GM12872 (cell line): ENCODE measurements at regions not wholly inside any gene's neighbourhood (a gene's known extent, or its start where the extent isn't known, plus 50 kb on each side); places are given as distances from the start of the nearest gene placed in this dataset.

Experiments
- TF ChIP-seq, protein P1 (sequence below): IDR thresholded peaks from 3 replicates; pipeline ENCODE4 v1.5.1; 2011; ENCODE audit warnings: low read depth, mild to moderate bottlenecking, low read length, moderate library complexity; ENCODE audit not compliant: insufficient read depth

DNA sequence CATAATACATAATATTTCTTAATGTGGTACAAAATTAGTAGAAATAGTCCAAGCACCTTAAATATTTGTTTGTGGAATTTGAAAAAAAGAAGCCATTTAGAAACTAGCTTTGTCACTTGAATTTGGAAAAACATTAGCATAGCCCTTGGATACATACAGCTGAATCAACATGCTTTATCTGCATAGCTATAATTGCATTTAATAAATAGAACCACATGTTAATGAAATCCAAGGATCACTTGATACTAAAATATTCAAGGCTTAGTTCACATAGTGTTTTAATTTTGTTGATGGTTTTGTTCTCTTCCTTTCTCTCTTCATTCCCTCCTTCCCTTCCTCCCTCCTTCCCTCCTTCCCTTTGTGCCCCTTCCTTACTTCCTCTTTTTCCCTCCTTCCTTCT, 169.4 kb upstream of the NRXN1 start:
- TF ChIP-seq, protein P1, sequence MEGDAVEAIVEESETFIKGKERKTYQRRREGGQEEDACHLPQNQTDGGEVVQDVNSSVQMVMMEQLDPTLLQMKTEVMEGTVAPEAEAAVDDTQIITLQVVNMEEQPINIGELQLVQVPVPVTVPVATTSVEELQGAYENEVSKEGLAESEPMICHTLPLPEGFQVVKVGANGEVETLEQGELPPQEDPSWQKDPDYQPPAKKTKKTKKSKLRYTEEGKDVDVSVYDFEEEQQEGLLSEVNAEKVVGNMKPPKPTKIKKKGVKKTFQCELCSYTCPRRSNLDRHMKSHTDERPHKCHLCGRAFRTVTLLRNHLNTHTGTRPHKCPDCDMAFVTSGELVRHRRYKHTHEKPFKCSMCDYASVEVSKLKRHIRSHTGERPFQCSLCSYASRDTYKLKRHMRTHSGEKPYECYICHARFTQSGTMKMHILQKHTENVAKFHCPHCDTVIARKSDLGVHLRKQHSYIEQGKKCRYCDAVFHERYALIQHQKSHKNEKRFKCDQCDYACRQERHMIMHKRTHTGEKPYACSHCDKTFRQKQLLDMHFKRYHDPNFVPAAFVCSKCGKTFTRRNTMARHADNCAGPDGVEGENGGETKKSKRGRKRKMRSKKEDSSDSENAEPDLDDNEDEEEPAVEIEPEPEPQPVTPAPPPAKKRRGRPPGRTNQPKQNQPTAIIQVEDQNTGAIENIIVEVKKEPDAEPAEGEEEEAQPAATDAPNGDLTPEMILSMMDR: no peak

- TF ChIP-seq, protein P1: no peak
These were observed 162.7 kb upstream of the NRXN1 start for GRCh38 chr2:51194656-51195055.

- TF ChIP-seq, protein P1: no peak
These were observed 138.3 kb upstream of the NRXN1 start for GRCh38 chr2:51170273-51170672.

GRCh38 chr2:51165534-51166260, 133.8 kb upstream of the NRXN1 start:
- TF ChIP-seq, protein P1: no peak

GRCh38 chr2:51158251-51158650, 126.3 kb upstream of the NRXN1 start:
- TF ChIP-seq, protein P1: no peak

DNA sequence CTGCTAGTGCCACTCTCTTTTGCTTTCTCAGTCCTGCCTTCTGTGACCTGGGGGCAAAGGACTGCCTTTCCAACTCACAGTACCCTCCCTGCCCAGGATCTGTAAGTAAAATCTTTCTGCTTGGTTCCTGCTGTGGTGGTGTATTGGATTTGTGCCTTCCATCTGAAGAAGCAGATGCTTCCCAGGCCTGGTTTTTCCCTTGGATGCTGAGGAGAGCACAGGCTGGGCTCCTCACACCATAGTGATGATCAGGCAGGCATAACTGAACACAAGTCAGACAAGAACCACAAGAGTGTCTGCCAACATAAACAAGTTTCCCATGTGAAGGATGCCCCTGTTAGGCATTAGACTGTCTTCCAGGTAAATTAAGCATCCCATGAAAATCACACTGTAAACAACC, 121.3 kb upstream of the NRXN1 start:
- TF ChIP-seq, protein P1: no peak

GRCh38 chr2:51151490-51152140, 119.7 kb upstream of the NRXN1 start:
- TF ChIP-seq, protein P1: no peak
